Stomach (tissue), 4 donors: ENCODE measurements at regions not wholly inside any gene's neighbourhood (a gene's known extent, or its start where the extent isn't known, plus 50 kb on each side); places are given as distances from the start of the nearest gene placed in this dataset.

Experiments
- CTCF ChIP-seq, 7 experiments: fragments of 450-650 bp in 4 of 7; fragments of 200-600 bp in 3 of 7; sonication (generic) in 3 of 7; IDR thresholded peaks; one replicate each; pipeline ENCODE4 v1.5.1; 2016 to 2019; ENCODE audit warnings: antibody characterized with exemption in 7 of 7, control low read depth in 2 of 7, mild to moderate bottlenecking in 1 of 7
- EP300 ChIP-seq: sonication (generic); formaldehyde crosslinking; IDR thresholded peaks from one replicate; pipeline ENCODE4 v1.6.1; 2017; ENCODE audit warnings: antibody characterized with exemption
- POLR2A ChIP-seq, 4 donors: fragments of 450-650 bp; IDR thresholded peaks; one replicate each; pipeline ENCODE4 v1.6.1; 2016; ENCODE audit warnings: antibody characterized with exemption in 4 of 4, control low read depth in 2 of 4, mild to moderate bottlenecking in 1 of 4, moderate library complexity in 1 of 4
- POLR2AphosphoS5 ChIP-seq, 3 donors: sonication (generic); formaldehyde crosslinking; IDR thresholded peaks; one replicate each; pipeline ENCODE4 v1.6.1; 2016; ENCODE audit warnings: antibody characterized with exemption in 3 of 3

GRCh38 chrX:138929926-138930582, 218.5 kb upstream of the FGF13 start:
- no peak for TF ChIP-seq CTCF (IDR thresholded peaks at IDR 0.05)
- TF ChIP-seq POLR2A (IDR thresholded peaks at IDR 0.05), result no peak
- no peak for TF ChIP-seq EP300
- TF ChIP-seq POLR2AphosphoS5 (IDR thresholded peaks at IDR 0.05), result no peak
